ENCODE measurements at regions not wholly inside any gene's neighbourhood (a gene's known extent, or its start where the extent isn't known, plus 50 kb on each side); places are given as distances from the start of the nearest gene placed in this dataset.

DNA sequence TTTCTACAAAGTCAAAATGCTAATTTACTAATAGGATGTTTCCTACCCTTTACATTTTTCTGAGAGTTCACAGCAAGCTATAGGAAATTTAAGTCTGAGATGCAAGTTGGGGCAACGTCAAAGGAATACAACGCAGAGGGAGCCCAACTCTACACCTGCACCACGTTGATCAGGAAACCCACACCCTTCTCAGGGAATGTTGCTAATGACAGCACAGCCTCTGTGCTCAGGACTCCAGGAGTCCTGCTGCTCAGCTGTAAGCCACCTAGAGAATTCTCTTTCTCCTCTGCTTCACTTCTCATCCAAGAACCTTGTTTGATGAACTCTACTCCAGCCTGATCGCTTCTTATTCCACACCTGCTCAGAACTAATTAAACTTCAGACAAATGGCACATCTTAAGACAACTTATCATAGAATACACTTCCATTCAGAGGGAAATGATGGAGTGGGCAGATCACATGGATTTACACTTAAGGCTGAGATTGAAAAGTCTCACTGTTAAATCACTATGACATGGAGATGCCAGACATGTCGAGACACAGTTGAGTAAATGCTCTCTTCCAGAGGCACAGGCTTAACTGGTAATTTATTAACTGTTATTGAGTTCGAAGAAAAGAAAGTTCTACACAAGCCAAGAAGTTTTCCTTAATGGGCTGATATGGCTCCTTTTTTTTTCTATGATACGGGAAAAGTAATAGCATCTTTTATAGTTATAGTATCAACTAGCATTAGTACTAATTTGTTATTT is 811.6 kb upstream of the ARGLU1 start:
- no peak for DNase-seq (ENCODE audit: low read depth)
- TF ChIP-seq POLR2A (IDR thresholded peaks at IDR 0.05; ENCODE audit: extremely low read depth, insufficient read length), result no peak
- TF ChIP-seq, protein P1, sequence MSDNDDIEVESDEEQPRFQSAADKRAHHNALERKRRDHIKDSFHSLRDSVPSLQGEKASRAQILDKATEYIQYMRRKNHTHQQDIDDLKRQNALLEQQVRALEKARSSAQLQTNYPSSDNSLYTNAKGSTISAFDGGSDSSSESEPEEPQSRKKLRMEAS (IDR thresholded peaks at IDR 0.05; ENCODE audit: low read depth, low read length), result no peak
- no peak overlapping the region for H3K4me3 ChIP-seq (ENCODE audit: low read depth, low read length)

DNA sequence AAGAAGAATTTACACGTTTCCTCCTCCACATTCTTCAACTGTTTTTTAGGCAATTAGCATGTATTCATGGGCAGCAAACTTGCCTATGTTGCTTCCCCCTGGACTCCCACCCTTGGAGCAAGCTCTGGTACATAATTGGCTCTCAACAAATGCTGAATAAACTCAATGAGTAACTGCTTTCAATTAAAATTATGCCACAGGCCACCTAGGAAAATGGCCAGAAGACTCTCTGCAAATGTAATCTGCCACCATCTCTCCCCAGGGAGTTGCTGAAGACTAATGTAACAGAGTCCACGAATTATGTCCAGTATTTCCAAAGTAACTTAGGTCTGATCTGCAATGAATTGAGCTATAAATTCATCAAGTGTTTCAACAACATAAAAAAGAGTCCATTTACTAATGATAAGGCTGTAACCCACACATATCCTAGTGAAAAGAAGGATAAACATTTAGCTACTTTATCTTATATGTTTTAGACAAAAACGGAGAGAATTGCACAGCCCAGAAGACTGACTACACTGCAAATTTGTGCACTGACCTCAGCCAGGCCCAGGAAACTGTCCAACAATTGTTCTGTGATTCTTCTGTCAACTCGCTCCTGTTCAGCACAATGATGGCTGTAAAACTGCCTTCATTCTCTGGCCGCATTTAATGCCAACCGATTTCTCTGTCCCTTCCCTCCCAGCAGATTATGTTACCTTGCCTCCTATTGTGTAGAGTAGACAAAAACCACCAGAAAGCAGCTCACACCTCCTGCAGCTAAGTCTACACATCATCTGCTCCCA is 808.6 kb upstream of the ARGLU1 start:
- no peak overlapping the region for H3K4me3 ChIP-seq (ENCODE audit: low read depth, low read length)
- TF ChIP-seq, protein P2, sequence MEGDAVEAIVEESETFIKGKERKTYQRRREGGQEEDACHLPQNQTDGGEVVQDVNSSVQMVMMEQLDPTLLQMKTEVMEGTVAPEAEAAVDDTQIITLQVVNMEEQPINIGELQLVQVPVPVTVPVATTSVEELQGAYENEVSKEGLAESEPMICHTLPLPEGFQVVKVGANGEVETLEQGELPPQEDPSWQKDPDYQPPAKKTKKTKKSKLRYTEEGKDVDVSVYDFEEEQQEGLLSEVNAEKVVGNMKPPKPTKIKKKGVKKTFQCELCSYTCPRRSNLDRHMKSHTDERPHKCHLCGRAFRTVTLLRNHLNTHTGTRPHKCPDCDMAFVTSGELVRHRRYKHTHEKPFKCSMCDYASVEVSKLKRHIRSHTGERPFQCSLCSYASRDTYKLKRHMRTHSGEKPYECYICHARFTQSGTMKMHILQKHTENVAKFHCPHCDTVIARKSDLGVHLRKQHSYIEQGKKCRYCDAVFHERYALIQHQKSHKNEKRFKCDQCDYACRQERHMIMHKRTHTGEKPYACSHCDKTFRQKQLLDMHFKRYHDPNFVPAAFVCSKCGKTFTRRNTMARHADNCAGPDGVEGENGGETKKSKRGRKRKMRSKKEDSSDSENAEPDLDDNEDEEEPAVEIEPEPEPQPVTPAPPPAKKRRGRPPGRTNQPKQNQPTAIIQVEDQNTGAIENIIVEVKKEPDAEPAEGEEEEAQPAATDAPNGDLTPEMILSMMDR (IDR thresholded peaks at IDR 0.05; ENCODE audit: low read depth, low read length), result no peak
- TF ChIP-seq, protein P1 (IDR thresholded peaks at IDR 0.05; ENCODE audit: low read depth, low read length), result no peak
- TF ChIP-seq POLR2A (IDR thresholded peaks at IDR 0.05; ENCODE audit: extremely low read depth, insufficient read length), result no peak
- no peak for TF ChIP-seq MYC (IDR thresholded peaks at IDR 0.05; ENCODE audit: low read depth, low read length)
- no peak for DNase-seq (ENCODE audit: low read depth)

DNA sequence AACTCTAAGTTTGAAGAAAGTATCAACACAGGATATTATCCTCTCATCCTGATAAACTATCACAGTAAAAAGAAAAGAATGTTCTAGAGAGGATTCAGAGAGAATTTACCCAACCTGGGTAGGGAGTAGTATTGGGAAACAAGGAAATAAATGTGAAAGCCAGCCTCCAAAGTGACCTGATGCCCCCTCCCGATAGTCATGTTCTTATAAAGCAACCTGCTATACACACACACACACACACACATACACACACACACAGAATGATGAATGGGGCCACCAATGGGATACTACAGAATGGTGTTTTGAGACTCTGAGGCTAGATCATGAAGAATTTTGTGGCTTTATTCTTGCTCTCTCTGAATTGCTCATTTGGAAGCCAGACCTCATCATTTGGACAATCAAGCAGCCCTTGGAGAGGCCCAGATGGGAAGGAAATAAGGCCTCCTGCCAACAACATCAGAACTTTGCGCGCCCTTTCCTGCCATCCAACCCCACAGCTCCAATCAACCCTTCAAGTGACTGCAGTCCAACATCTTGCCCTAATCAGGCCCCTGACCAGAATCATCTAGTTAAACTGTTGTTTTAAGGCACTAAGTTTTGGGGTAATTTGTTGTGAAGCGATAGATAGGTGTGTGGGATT is 807.9 kb upstream of the ARGLU1 start:
- H3K4me3 ChIP-seq (ENCODE audit: low read depth, low read length), result no peak overlapping the region
- no peak for TF ChIP-seq MYC (IDR thresholded peaks at IDR 0.05; ENCODE audit: low read depth, low read length)
- TF ChIP-seq, protein P1 (IDR thresholded peaks at IDR 0.05; ENCODE audit: low read depth, low read length), result no peak
- TF ChIP-seq, protein P2 (IDR thresholded peaks at IDR 0.05; ENCODE audit: low read depth, low read length), result no peak
- TF ChIP-seq POLR2A (IDR thresholded peaks at IDR 0.05; ENCODE audit: extremely low read depth, insufficient read length), result no peak
- DNase-seq (ENCODE audit: low read depth), result no peak

DNA sequence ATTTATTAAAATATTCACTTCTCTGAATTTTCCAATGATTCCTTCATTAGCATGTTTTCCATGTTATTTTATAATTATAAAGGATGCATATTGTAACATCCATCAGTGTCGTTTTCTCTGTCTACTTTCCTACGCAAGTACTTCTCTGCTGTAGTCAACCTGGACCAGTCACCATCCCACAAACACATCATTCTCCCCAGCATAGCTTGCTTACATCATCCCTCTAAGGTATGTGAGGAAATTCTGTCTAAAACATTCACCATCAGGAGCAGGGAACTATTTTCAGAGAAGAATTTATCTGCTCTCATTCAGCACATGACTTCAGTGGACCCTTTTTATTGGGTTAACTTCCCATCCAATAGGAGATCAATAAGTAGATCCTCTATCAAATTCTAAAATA is 806.1 kb upstream of the ARGLU1 start:
- no peak for DNase-seq (ENCODE audit: low read depth)
- TF ChIP-seq, protein P2 (IDR thresholded peaks at IDR 0.05; ENCODE audit: low read depth, low read length), result no peak
- no peak overlapping the region for H3K4me3 ChIP-seq (ENCODE audit: low read depth, low read length)

DNA sequence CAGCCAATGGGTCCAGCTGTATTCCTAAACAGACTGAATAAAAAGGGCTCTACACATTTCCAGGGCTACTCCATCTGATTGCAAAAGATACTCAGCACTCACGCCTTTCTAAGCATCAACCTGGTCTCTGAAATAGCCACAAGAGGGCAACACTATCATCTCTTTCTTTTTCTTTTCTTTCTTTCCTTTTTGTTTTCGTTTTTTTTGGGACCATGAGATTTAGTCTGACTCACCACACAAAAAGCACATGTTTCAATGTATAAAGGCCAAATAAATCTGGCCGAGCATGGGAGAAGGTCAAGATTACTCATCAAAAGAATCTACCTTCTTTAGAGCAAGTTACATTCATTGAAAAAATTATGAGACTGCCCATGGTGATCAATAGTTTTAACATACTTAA is 805.6 kb upstream of the ARGLU1 start:
- DNase-seq (ENCODE audit: low read depth), result peak; percentile 15
- TF ChIP-seq, protein P2 (IDR thresholded peaks at IDR 0.05; ENCODE audit: low read depth, low read length), result peak; percentile 45
- TF ChIP-seq, protein P1 (IDR thresholded peaks at IDR 0.05; ENCODE audit: low read depth, low read length), result no peak
- H3K4me3 ChIP-seq (ENCODE audit: low read depth, low read length), result no peak overlapping the region

All from NB4 (cell line).